Cardiac muscle cell (in vitro differentiated cells and primary cell): ENCODE measurements at regions not wholly inside any gene's neighbourhood (a gene's known extent, or its start where the extent isn't known, plus 50 kb on each side); places are given as distances from the start of the nearest gene placed in this dataset.
A peak's percentile ranks its signal among the peaks of the same experiment; 100 is the strongest.

Experiments
- DNase-seq, 2 donors: peaks; one replicate each; pipeline versions ENCODE4 v3.0.0 to v3.0.0-alpha.2; 2010 to 2017; ENCODE audit warnings: low read depth in 1 of 2, low spot score in 1 of 2
- H3K27ac ChIP-seq: fragments of 200-600 bp; sonication (generic); 2 replicates; pipeline ENCODE4 v1.5.1; 2016
- H3K27me3 ChIP-seq: fragments of 200-600 bp; sonication (generic); 2 replicates; pipeline ENCODE4 v1.6.0; 2016; ENCODE audit warnings: control low read depth
- H3K36me3 ChIP-seq: fragments of 200-600 bp; sonication (generic); 2 replicates; pipeline ENCODE4 v1.5.1; 2016; ENCODE audit warnings: control low read depth
- H3K4me1 ChIP-seq: fragments of 200-600 bp; sonication (generic); 2 replicates; pipeline ENCODE4 v1.8.1; 2017; ENCODE audit warnings: low read depth, mild to moderate bottlenecking, mixed run types
- H3K4me3 ChIP-seq: fragments of 200-600 bp; sonication (generic); 2 replicates; pipeline ENCODE4 v1.5.1; 2016; ENCODE audit warnings: mild to moderate bottlenecking
- H3K9me3 ChIP-seq: fragments of 200-600 bp; sonication (generic); 2 replicates; pipeline ENCODE4 v1.5.1; 2017; ENCODE audit warnings: low read depth, mild to moderate bottlenecking, control low read depth
- TF ChIP-seq, protein P1 (sequence below): IDR thresholded peaks from 2 replicates; pipeline ENCODE4 v1.5.1; 2012; ENCODE audit warnings: low read depth, mild to moderate bottlenecking, low read length

DNA sequence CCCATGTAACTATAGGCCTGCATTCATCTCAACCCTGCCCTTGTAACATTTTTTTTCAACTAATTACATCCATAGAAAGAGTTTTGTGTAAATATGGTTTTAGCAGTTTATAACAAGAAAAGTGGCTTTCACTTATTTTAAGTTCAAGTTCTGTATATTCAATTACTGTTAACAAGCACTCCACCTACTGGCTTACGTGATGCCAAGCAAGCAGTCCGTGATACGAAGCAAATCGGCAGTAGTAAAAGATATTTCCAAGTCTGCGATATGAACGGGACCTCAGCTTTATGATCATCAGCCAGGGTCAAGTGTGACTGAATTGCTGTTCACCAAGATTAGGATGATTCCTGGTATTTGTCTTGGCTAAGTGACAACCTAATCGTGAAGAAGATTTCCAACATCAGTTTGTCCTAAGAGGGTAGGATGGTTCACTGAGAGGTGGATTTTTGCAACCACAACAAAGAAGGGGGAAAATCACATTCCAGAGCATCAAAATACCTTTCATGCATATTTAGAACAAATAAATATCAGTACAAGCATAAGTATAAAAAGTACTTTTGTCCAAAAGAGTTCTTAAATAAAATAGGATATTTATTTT lies 456.2 kb downstream of the FOXG1 start:
- H3K4me1 ChIP-seq, result peaks cover 23% of the 10 kb centered on the region
- no peaks in the 10 kb centered on the region for H3K36me3 ChIP-seq
- TF ChIP-seq, protein P1, sequence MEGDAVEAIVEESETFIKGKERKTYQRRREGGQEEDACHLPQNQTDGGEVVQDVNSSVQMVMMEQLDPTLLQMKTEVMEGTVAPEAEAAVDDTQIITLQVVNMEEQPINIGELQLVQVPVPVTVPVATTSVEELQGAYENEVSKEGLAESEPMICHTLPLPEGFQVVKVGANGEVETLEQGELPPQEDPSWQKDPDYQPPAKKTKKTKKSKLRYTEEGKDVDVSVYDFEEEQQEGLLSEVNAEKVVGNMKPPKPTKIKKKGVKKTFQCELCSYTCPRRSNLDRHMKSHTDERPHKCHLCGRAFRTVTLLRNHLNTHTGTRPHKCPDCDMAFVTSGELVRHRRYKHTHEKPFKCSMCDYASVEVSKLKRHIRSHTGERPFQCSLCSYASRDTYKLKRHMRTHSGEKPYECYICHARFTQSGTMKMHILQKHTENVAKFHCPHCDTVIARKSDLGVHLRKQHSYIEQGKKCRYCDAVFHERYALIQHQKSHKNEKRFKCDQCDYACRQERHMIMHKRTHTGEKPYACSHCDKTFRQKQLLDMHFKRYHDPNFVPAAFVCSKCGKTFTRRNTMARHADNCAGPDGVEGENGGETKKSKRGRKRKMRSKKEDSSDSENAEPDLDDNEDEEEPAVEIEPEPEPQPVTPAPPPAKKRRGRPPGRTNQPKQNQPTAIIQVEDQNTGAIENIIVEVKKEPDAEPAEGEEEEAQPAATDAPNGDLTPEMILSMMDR, result peak; percentile 80
- H3K4me3 ChIP-seq, result no peak overlapping the region
- H3K9me3 ChIP-seq, result no peaks in the 10 kb centered on the region
- H3K27me3 ChIP-seq, result no peaks in the 10 kb centered on the region
- peak; percentile 38 to 71 for DNase-seq
- H3K27ac ChIP-seq, result no peak overlapping the region

DNA sequence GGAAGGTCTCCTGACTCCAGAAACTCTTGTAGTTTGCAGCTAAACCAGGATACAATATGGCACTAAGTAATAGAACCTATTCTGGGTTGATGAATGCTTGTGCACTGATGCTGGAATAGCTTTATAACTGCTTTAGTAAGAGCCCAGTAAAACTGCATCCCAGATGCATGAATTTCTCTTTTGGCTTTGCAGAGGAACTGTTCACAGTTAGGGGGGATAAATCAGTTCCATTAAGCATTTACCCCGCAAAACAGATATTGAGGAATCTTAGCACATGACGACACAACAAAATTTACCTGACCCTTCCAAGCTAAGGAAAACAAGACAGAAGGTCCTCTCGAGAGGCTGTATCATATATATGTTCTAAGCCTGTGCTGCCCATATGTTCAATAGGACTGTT lies 457.4 kb downstream of the FOXG1 start:
- H3K27ac ChIP-seq, result no peak overlapping the region
- H3K4me3 ChIP-seq, result no peak overlapping the region
- H3K4me1 ChIP-seq, result peaks cover 17% of the 10 kb centered on the region
- DNase-seq, result no peak
- H3K27me3 ChIP-seq, result no peaks in the 10 kb centered on the region
- H3K9me3 ChIP-seq, result no peaks in the 10 kb centered on the region
- H3K36me3 ChIP-seq, result no peaks in the 10 kb centered on the region
- TF ChIP-seq, protein P1, result no peak

DNA sequence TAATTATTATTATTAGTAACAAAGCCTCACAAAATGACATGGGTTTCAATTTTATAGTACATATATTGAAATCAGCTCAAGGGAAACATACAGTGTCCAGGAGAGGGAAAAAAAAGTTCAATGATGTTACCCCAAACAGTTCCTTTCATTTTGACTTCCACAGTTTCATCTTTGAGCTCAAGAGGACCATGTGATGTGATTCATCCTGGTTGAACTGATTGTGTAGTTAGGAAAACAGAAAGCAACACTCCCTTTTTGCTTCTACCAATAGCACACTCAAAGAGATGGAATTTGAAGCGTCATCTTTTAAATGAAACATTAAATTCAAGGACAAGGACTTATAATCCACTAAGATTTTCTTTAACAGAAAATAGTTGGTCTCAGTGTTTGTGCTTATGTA lies 461.0 kb downstream of the FOXG1 start:
- no peaks in the 10 kb centered on the region for H3K9me3 ChIP-seq
- no peaks in the 10 kb centered on the region for H3K27me3 ChIP-seq
- TF ChIP-seq, protein P1, result no peak
- DNase-seq, result peak in 1 of 2 donors; percentile 32
- no peak overlapping the region for H3K4me3 ChIP-seq
- H3K4me1 ChIP-seq, result no peaks in the 10 kb centered on the region
- no peak overlapping the region for H3K27ac ChIP-seq
- H3K36me3 ChIP-seq, result no peaks in the 10 kb centered on the region

DNA sequence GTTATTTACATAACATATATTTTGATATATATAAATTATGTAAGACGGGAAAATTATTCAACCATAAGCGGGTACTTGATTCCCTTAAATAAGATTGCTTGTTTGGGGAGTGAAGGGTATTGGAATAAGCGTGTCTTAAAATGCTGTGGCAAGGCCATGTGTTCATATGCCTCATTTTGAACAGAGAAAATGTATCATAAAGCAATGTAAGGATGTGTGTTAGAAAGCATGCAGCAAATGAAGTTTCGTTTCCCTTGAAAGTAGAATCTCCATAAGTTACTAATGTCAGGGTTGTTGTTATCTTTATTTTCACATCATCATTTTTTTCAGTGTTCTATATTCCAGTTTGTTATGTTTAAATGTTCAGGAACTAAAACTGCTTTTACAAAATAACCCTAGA lies 465.6 kb downstream of the FOXG1 start:
- Histone ChIP-seq H3K27ac (no peak overlapping the region), H3K4me3 (no peak overlapping the region), H3K9me3 (no peaks in the 10 kb centered on the region), H3K36me3 (no peaks in the 10 kb centered on the region), H3K27me3 (no peaks in the 10 kb centered on the region), H3K4me1 (no peaks in the 10 kb centered on the region)
- DNase-seq, result no peak
- TF ChIP-seq, protein P1, result no peak

DNA sequence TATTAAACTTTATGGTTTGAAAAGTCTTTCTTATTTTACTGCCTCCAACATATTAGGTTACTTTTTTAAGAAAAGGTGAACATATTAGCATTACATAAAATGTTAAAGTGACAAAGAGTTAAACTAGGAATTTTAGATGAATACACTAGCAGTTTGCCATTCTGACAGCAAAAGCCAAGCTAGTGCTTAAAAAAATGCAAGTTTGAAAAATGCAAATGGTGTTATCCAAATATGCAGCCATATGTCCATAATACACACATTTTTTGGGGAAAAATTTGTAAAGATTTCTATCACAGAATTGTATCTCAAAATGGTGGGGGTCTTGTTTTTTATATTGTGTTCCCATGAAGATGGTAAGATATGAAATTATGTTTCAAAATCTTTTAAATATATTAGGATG lies 466.1 kb downstream of the FOXG1 start:
- no peak for DNase-seq
- no peaks in the 10 kb centered on the region for H3K27me3 ChIP-seq
- H3K36me3 ChIP-seq, result no peaks in the 10 kb centered on the region
- TF ChIP-seq, protein P1, result no peak
- no peak overlapping the region for H3K4me3 ChIP-seq
- H3K4me1 ChIP-seq, result no peaks in the 10 kb centered on the region
- no peaks in the 10 kb centered on the region for H3K9me3 ChIP-seq
- no peak overlapping the region for H3K27ac ChIP-seq
